SK-N-SH treated with all-trans-retinoic acid at 6 μM for 48 hours (cell line): ENCODE measurements at regions not wholly inside any gene's neighbourhood (a gene's known extent, or its start where the extent isn't known, plus 50 kb on each side); places are given as distances from the start of the nearest gene placed in this dataset.

Experiments
- ATAC-seq: fragments of 200-7000 bp; cut with Tn5 transposase; 3 replicates; pipeline ENCODE4 v1.9.1; 2020; ENCODE audit warnings: mild to moderate bottlenecking, moderate library complexity
- ARNTL ChIP-seq: fragments of 450-650 bp; formaldehyde crosslinking; IDR thresholded peaks from 2 replicates; pipeline ENCODE4 v1.5.0; 2020; ENCODE audit warnings: low read depth, mild to moderate bottlenecking, moderate library complexity, borderline replicate concordance
- BACH2 ChIP-seq: fragments of 250-450 bp; sonication (Bioruptor Pico); IDR thresholded peaks from 2 replicates; pipeline ENCODE4 v1.9.0; 2021; ENCODE audit warnings: mild to moderate bottlenecking, borderline replicate concordance
- CSDC2 ChIP-seq: fragments of 250-450 bp; sonication (Bioruptor Pico); IDR thresholded peaks from 2 replicates; pipeline ENCODE4 v1.5.0; 2020; ENCODE audit warnings: mild to moderate bottlenecking, moderate library complexity
- ESRRG ChIP-seq: fragments of 250-450 bp; sonication (Bioruptor Pico); IDR thresholded peaks from 2 replicates; pipeline ENCODE4 v1.6.1; 2021; ENCODE audit warnings: mild to moderate bottlenecking
- GLIS3 ChIP-seq: fragments of 250-450 bp; sonication (Bioruptor Pico); IDR thresholded peaks from 2 replicates; pipeline ENCODE4 v1.5.0; 2020; ENCODE audit warnings: mild to moderate bottlenecking, moderate library complexity
- ISL1 ChIP-seq: fragments of 250-450 bp; sonication (Bioruptor Pico); IDR thresholded peaks from 2 replicates; pipeline ENCODE4 v2.1.2; 2022; ENCODE audit warnings: mild to moderate bottlenecking, moderate library complexity
- OSR1 ChIP-seq: fragments of 250-450 bp; sonication (Bioruptor Pico); IDR thresholded peaks from 2 replicates; pipeline ENCODE4 v1.8.0; 2022; ENCODE audit warnings: moderate library complexity, mild to moderate bottlenecking, inconsistent platforms
- RARB ChIP-seq: fragments of 250-450 bp; sonication (Bioruptor Pico); IDR thresholded peaks from 2 replicates; pipeline ENCODE4 v1.8.0; 2021; ENCODE audit warnings: mild to moderate bottlenecking, moderate library complexity
- SNAI2 ChIP-seq: fragments of 250-450 bp; sonication (Bioruptor Pico); IDR thresholded peaks from 2 replicates; pipeline ENCODE4 v1.5.0; 2020; ENCODE audit warnings: mild to moderate bottlenecking, moderate library complexity
- TCF4 ChIP-seq: fragments of 250-450 bp; sonication (Bioruptor Pico); IDR thresholded peaks from 2 replicates; pipeline ENCODE4 v1.8.0; 2021; ENCODE audit warnings: mild to moderate bottlenecking, moderate library complexity, borderline replicate concordance
- TOX ChIP-seq: fragments of 250-450 bp; sonication (Bioruptor Pico); IDR thresholded peaks from 2 replicates; pipeline ENCODE4 v1.8.0; 2021; ENCODE audit warnings: mild to moderate bottlenecking, moderate library complexity, borderline replicate concordance
- ZC3H10 ChIP-seq: fragments of 250-450 bp; sonication (Bioruptor Pico); IDR thresholded peaks from 2 replicates; pipeline ENCODE4 v1.5.1; 2021; ENCODE audit warnings: mild to moderate bottlenecking, moderate library complexity
- ZFP3 ChIP-seq: fragments of 250-450 bp; sonication (Bioruptor Pico); IDR thresholded peaks from 2 replicates; pipeline ENCODE4 v1.5.0; 2020; ENCODE audit warnings: mild to moderate bottlenecking, moderate library complexity
- ZFP30 ChIP-seq: fragments of 450-650 bp; formaldehyde crosslinking; IDR thresholded peaks from 2 replicates; pipeline ENCODE4 v1.5.0; 2022; ENCODE audit warnings: mild to moderate bottlenecking, moderate library complexity
- ZNF565 ChIP-seq: fragments of 450-650 bp; formaldehyde crosslinking; conservative IDR thresholded peaks from 2 replicates; pipeline ENCODE4 v1.5.0; 2020; ENCODE audit warnings: low read depth, mild to moderate bottlenecking, moderate library complexity
- ZNF70 ChIP-seq: fragments of 450-650 bp; formaldehyde crosslinking; IDR thresholded peaks from 2 replicates; pipeline ENCODE4 v1.5.0; 2020; ENCODE audit warnings: mild to moderate bottlenecking, moderate library complexity
- ZNF8 ChIP-seq: fragments of 450-650 bp; formaldehyde crosslinking; IDR thresholded peaks from 2 replicates; pipeline ENCODE4 v1.5.0; 2020; ENCODE audit warnings: mild to moderate bottlenecking, moderate library complexity
- TF ChIP-seq, protein P1 (sequence below): fragments of 250-450 bp; sonication (Bioruptor Pico); IDR thresholded peaks from 2 replicates; pipeline ENCODE4 v1.5.1; 2020; ENCODE audit warnings: low read depth, mild to moderate bottlenecking, moderate library complexity
- TF ChIP-seq, protein P2 (sequence below): fragments of 250-450 bp; sonication (Bioruptor Pico); IDR thresholded peaks from 2 replicates; pipeline ENCODE4 v1.5.0; 2020; ENCODE audit warnings: mild to moderate bottlenecking, moderate library complexity
- TF ChIP-seq, protein P3 (sequence below): fragments of 250-450 bp; sonication (Bioruptor Pico); IDR thresholded peaks from 2 replicates; pipeline ENCODE4 v1.5.1; 2021; ENCODE audit warnings: mild to moderate bottlenecking, moderate library complexity
- TF ChIP-seq, protein P4 (sequence below): fragments of 250-450 bp; sonication (Bioruptor Pico); IDR thresholded peaks from 2 replicates; pipeline ENCODE4 v1.8.0; 2021; ENCODE audit warnings: low read depth, mild to moderate bottlenecking, moderate library complexity, borderline replicate concordance

DNA sequence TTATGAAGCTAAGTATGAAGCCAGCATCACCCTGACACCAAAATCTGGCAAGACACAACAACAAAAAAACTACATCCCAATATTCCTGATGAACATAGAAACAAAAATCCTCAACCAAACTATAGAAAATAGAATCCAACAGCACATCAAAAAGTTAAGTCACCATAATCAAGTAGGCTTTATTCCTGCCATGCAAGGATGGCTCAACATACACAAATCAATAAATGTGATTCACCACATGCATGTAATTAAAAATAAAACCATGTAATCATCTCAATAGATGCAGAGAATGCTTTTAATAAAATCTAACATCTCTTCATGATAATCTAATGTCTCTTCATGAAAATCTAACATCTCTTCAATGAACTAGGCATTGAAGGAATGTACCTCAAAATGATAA lies 249.4 kb upstream of the GK2 start:
- ATAC-seq = no peak
- TF ChIP-seq, protein P1, sequence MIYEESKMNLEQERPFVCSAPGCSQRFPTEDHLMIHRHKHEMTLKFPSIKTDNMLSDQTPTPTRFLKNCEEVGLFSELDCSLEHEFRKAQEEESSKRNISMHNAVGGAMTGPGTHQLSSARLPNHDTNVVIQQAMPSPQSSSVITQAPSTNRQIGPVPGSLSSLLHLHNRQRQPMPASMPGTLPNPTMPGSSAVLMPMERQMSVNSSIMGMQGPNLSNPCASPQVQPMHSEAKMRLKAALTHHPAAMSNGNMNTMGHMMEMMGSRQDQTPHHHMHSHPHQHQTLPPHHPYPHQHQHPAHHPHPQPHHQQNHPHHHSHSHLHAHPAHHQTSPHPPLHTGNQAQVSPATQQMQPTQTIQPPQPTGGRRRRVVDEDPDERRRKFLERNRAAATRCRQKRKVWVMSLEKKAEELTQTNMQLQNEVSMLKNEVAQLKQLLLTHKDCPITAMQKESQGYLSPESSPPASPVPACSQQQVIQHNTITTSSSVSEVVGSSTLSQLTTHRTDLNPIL (CRISPR knock-in tag) = no peak
- no peak for TF ChIP-seq GLIS3
- TF ChIP-seq ESRRG (CRISPR knock-in tag) = no peak

DNA sequence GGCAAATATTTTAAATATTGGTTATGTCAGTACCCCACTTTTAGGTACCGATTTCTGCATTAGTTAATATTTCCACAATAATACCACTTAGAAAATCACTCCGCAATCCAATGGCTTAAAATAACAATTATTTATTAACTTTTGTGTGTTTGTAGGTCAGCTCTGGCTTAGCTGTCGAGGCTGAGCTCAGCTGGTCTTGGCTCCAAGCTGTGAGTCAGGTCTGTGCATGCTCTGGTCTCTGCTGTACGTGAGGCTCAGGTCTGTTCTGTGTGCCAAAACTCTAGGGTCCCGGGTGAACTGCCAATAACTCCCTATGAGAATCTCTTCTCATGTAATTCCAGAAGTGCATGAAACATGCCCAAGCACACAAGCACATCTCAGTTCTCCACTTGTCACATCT lies 245.8 kb upstream of the GK2 start:
- TF ChIP-seq ZFP30 (CRISPR knock-in tag) = no peak
- no peak for TF ChIP-seq ESRRG (CRISPR knock-in tag)
- TF ChIP-seq ZFP3 (CRISPR knock-in tag) = no peak
- no peak for TF ChIP-seq ZNF70 (CRISPR knock-in tag)
- no peak for TF ChIP-seq TOX
- no peak for TF ChIP-seq ZC3H10 (CRISPR knock-in tag)
- TF ChIP-seq, protein P2, sequence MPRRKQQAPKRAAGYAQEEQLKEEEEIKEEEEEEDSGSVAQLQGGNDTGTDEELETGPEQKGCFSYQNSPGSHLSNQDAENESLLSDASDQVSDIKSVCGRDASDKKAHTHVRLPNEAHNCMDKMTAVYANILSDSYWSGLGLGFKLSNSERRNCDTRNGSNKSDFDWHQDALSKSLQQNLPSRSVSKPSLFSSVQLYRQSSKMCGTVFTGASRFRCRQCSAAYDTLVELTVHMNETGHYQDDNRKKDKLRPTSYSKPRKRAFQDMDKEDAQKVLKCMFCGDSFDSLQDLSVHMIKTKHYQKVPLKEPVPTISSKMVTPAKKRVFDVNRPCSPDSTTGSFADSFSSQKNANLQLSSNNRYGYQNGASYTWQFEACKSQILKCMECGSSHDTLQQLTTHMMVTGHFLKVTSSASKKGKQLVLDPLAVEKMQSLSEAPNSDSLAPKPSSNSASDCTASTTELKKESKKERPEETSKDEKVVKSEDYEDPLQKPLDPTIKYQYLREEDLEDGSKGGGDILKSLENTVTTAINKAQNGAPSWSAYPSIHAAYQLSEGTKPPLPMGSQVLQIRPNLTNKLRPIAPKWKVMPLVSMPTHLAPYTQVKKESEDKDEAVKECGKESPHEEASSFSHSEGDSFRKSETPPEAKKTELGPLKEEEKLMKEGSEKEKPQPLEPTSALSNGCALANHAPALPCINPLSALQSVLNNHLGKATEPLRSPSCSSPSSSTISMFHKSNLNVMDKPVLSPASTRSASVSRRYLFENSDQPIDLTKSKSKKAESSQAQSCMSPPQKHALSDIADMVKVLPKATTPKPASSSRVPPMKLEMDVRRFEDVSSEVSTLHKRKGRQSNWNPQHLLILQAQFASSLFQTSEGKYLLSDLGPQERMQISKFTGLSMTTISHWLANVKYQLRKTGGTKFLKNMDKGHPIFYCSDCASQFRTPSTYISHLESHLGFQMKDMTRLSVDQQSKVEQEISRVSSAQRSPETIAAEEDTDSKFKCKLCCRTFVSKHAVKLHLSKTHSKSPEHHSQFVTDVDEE (CRISPR knock-in tag) = no peak
- TF ChIP-seq GLIS3 = no peak
- no peak for TF ChIP-seq BACH2
- no peak for TF ChIP-seq RARB (CRISPR knock-in tag)
- TF ChIP-seq OSR1 (CRISPR knock-in tag) = no peak
- TF ChIP-seq ISL1 (CRISPR knock-in tag) = no peak
- TF ChIP-seq SNAI2 (CRISPR knock-in tag) = no peak
- no peak for TF ChIP-seq ZNF565
- TF ChIP-seq, protein P1 (CRISPR knock-in tag) = no peak
- no peak for TF ChIP-seq TCF4 (CRISPR knock-in tag)
- TF ChIP-seq ZNF8 (CRISPR knock-in tag) = no peak
- no peak for TF ChIP-seq ARNTL (CRISPR knock-in tag)
- TF ChIP-seq CSDC2 = no peak
- TF ChIP-seq, all 23 proteins: peak for 0
- ATAC-seq = no peak

DNA sequence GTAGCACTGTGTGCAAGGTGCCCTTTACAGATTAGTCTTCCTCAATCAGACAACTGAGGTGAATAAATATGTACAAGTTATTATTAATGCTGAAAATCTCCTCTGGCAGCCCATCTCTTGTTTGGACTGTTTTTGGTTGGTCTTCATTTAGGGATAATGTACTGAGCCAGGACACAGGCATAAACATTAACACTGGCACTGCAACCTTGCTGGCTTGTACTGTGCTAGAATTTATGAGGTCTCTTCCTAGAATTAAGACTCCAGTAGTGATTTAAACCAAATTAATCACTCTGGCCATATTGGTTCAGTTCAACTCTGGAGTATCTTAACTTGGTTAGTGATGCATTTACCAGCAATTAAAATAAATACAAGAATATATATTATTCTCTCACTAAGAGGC lies 244.7 kb upstream of the GK2 start:
- TF ChIP-seq, protein P3, sequence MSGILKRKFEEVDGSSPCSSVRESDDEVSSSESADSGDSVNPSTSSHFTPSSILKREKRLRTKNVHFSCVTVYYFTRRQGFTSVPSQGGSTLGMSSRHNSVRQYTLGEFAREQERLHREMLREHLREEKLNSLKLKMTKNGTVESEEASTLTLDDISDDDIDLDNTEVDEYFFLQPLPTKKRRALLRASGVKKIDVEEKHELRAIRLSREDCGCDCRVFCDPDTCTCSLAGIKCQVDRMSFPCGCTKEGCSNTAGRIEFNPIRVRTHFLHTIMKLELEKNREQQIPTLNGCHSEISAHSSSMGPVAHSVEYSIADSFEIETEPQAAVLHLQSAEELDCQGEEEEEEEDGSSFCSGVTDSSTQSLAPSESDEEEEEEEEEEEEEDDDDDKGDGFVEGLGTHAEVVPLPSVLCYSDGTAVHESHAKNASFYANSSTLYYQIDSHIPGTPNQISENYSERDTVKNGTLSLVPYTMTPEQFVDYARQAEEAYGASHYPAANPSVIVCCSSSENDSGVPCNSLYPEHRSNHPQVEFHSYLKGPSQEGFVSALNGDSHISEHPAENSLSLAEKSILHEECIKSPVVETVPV (CRISPR knock-in tag) = no peak
- TF ChIP-seq ZFP3 (CRISPR knock-in tag) (no peak), CSDC2 (no peak), ZC3H10 (CRISPR knock-in tag) (no peak), RARB (CRISPR knock-in tag) (no peak), BACH2 (no peak), TCF4 (CRISPR knock-in tag) (no peak), ZNF70 (CRISPR knock-in tag) (no peak), OSR1 (CRISPR knock-in tag) (no peak), GLIS3 (no peak)
- TF ChIP-seq, protein P1 (CRISPR knock-in tag) = no peak
- TF ChIP-seq, protein P4, sequence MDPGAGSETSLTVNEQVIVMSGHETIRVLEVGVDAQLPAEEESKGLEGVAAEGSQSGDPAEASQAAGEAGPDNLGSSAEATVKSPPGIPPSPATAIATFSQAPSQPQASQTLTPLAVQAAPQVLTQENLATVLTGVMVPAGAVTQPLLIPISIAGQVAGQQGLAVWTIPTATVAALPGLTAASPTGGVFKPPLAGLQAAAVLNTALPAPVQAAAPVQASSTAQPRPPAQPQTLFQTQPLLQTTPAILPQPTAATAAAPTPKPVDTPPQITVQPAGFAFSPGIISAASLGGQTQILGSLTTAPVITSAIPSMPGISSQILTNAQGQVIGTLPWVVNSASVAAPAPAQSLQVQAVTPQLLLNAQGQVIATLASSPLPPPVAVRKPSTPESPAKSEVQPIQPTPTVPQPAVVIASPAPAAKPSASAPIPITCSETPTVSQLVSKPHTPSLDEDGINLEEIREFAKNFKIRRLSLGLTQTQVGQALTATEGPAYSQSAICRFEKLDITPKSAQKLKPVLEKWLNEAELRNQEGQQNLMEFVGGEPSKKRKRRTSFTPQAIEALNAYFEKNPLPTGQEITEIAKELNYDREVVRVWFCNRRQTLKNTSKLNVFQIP (CRISPR knock-in tag) = no peak
- TF ChIP-seq, protein P2 (CRISPR knock-in tag) = no peak
- ATAC-seq = no peak
